ENCODE measurements at regions not wholly inside any gene's neighbourhood (a gene's known extent, or its start where the extent isn't known, plus 50 kb on each side); places are given as distances from the start of the nearest gene placed in this dataset.

- Histone ChIP-seq H3K9me2 (ENCODE audit: insufficient read depth) (no peaks in the 10 kb centered on the region), H4K20me1 (replicated peaks; ENCODE audit: insufficient read depth) (no peaks in the 10 kb centered on the region), H3K36me3 (ENCODE audit: insufficient read depth) (no peaks in the 10 kb centered on the region), H3K4me2 (no peak overlapping the region), H3K27ac (ENCODE audit: low read depth) (no peak overlapping the region), H3K79me2 (replicated peaks; ENCODE audit: insufficient read depth) (no peaks in the 10 kb centered on the region), H3K4me1 (ENCODE audit: insufficient read depth) (peaks cover 7% of the 10 kb centered on the region; the same call in 1 of the 2 replicates), H3K4me3 (no peak overlapping the region), H2AFZ (no peak overlapping the region; the same call in 1 of the 2 replicates), H3K27me3 (ENCODE audit: insufficient read depth) (no peaks in the 10 kb centered on the region), H3F3A (replicated peaks; ENCODE audit: low read depth) (no peaks in the 10 kb centered on the region)
- Mint-ChIP-seq H3K9me3 (no peaks in the 10 kb centered on the region), H3K4me3 (no peak overlapping the region), H3K36me3 (ENCODE audit: low read depth) (no peaks in the 10 kb centered on the region), H3K27ac (no peak overlapping the region), H3K27me3 (ENCODE audit: insufficient read depth, low read depth, poor library complexity) (no peaks in the 10 kb centered on the region), H3K4me1 (peaks cover 12% of the 10 kb centered on the region; the same call in 2 of the 3 replicates)
- peak; percentile 30 for DNase-seq (ENCODE audit: low spot score)
- TF ChIP-seq, protein P1, sequence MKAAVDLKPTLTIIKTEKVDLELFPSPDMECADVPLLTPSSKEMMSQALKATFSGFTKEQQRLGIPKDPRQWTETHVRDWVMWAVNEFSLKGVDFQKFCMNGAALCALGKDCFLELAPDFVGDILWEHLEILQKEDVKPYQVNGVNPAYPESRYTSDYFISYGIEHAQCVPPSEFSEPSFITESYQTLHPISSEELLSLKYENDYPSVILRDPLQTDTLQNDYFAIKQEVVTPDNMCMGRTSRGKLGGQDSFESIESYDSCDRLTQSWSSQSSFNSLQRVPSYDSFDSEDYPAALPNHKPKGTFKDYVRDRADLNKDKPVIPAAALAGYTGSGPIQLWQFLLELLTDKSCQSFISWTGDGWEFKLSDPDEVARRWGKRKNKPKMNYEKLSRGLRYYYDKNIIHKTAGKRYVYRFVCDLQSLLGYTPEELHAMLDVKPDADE (IDR thresholded peaks at IDR 0.05), result no peak
- no peak for TF ChIP-seq POLR2AphosphoS5 (IDR thresholded peaks at IDR 0.05; ENCODE audit: low read depth)
- TF ChIP-seq, protein P2, sequence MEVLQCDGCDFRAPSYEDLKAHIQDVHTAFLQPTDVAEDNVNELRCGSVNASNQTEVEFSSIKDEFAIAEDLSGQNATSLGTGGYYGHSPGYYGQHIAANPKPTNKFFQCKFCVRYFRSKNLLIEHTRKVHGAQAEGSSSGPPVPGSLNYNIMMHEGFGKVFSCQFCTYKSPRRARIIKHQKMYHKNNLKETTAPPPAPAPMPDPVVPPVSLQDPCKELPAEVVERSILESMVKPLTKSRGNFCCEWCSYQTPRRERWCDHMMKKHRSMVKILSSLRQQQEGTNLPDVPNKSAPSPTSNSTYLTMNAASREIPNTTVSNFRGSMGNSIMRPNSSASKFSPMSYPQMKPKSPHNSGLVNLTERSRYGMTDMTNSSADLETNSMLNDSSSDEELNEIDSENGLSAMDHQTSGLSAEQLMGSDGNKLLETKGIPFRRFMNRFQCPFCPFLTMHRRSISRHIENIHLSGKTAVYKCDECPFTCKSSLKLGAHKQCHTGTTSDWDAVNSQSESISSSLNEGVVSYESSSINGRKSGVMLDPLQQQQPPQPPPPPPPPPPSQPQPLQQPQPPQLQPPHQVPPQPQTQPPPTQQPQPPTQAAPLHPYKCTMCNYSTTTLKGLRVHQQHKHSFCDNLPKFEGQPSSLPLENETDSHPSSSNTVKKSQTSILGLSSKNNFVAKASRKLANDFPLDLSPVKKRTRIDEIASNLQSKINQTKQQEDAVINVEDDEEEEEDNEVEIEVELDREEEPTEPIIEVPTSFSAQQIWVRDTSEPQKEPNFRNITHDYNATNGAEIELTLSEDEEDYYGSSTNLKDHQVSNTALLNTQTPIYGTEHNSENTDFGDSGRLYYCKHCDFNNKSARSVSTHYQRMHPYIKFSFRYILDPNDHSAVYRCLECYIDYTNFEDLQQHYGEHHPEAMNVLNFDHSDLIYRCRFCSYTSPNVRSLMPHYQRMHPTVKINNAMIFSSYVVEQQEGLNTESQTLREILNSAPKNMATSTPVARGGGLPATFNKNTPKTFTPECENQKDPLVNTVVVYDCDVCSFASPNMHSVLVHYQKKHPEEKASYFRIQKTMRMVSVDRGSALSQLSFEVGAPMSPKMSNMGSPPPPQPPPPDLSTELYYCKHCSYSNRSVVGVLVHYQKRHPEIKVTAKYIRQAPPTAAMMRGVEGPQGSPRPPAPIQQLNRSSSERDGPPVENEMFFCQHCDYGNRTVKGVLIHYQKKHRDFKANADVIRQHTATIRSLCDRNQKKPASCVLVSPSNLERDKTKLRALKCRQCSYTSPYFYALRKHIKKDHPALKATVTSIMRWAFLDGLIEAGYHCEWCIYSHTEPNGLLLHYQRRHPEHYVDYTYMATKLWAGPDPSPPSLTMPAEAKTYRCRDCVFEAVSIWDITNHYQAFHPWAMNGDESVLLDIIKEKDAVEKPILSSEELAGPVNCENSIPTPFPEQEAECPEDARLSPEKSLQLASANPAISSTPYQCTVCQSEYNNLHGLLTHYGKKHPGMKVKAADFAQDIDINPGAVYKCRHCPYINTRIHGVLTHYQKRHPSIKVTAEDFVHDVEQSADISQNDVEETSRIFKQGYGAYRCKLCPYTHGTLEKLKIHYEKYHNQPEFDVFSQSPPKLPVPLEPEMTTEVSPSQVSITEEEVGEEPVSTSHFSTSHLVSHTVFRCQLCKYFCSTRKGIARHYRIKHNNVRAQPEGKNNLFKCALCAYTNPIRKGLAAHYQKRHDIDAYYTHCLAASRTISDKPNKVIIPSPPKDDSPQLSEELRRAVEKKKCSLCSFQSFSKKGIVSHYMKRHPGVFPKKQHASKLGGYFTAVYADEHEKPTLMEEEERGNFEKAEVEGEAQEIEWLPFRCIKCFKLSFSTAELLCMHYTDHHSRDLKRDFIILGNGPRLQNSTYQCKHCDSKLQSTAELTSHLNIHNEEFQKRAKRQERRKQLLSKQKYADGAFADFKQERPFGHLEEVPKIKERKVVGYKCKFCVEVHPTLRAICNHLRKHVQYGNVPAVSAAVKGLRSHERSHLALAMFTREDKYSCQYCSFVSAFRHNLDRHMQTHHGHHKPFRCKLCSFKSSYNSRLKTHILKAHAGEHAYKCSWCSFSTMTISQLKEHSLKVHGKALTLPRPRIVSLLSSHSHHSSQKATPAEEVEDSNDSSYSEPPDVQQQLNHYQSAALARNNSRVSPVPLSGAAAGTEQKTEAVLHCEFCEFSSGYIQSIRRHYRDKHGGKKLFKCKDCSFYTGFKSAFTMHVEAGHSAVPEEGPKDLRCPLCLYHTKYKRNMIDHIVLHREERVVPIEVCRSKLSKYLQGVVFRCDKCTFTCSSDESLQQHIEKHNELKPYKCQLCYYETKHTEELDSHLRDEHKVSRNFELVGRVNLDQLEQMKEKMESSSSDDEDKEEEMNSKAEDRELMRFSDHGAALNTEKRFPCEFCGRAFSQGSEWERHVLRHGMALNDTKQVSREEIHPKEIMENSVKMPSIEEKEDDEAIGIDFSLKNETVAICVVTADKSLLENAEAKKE (CRISPR knock-in tag; IDR thresholded peaks at IDR 0.05), result no peak
- no peak for TF ChIP-seq REST (IDR thresholded peaks at IDR 0.05; ENCODE audit: unreplicated experiment)
- TF ChIP-seq EZH2phosphoT487 (IDR thresholded peaks at IDR 0.05; ENCODE audit: unreplicated experiment), result no peak
- no peak for TF ChIP-seq CTCF (conservative IDR thresholded peaks at IDR 0.05; ENCODE audit: low read depth in 2 of 2)
- TF ChIP-seq ZNF331 (CRISPR knock-in tag; IDR thresholded peaks at IDR 0.05; ENCODE audit: low read depth), result no peak
- no peak for TF ChIP-seq EZH2 (IDR thresholded peaks at IDR 0.05; ENCODE audit: low read depth, unreplicated experiment)
- TF ChIP-seq ZNF114 (CRISPR knock-in tag; IDR thresholded peaks at IDR 0.05), result no peak
- TF ChIP-seq JUNB (IDR thresholded peaks at IDR 0.05; ENCODE audit: unreplicated experiment), result no peak
- no peak for TF ChIP-seq NANOG (IDR thresholded peaks at IDR 0.05; ENCODE audit: borderline replicate concordance)
- no peak for TF ChIP-seq STAT1 (IDR thresholded peaks at IDR 0.05; ENCODE audit: unreplicated experiment)
- no peak for TF ChIP-seq CREB1 (CRISPR knock-in tag; IDR thresholded peaks at IDR 0.05; ENCODE audit: low read depth)
- ATAC-seq, result no peak
Observed at GRCh38 chr18:34039201-34039600, 185.5 kb downstream of the NOL4 start.

Data from GM23338 (cell line).